SW480 (cell line): ENCODE measurements at regions not wholly inside any gene's neighbourhood (a gene's known extent, or its start where the extent isn't known, plus 50 kb on each side); places are given as distances from the start of the nearest gene placed in this dataset.

ENCODE experiments used
- DNase-seq: peaks from one replicate; pipeline ENCODE4 v3.0.0-alpha.2; 2016; ENCODE audit warnings: low spot score

GRCh38 chr4:151939670-151940069 is 178.9 kb upstream of the GATB start:
- no peak for DNase-seq

- no peak for DNase-seq
Observed at GRCh38 chr4:151935411-151935810, 174.6 kb upstream of the GATB start.

GRCh38 chr4:151934766-151935165 is 174.0 kb upstream of the GATB start:
- no peak for DNase-seq

GRCh38 chr4:151933122-151933827 is 172.5 kb upstream of the GATB start:
- no peak for DNase-seq

- no peak for DNase-seq
Observed at GRCh38 chr4:151931563-151931962, 170.8 kb upstream of the GATB start.

- DNase-seq, result no peak
Observed at GRCh38 chr4:151930372-151930771, 169.6 kb upstream of the GATB start.

- DNase-seq, result no peak
Observed at GRCh38 chr4:151928112-151928511, 167.3 kb upstream of the GATB start.

GRCh38 chr4:151922811-151923210 is 162.0 kb upstream of the GATB start:
- no peak for DNase-seq

- DNase-seq, result no peak
Observed at GRCh38 chr4:151922306-151922705, 161.5 kb upstream of the GATB start.

- no peak for DNase-seq
Observed at GRCh38 chr4:151921811-151922210, 161.0 kb upstream of the GATB start.

GRCh38 chr4:151921386-151921785 is 160.6 kb upstream of the GATB start:
- no peak for DNase-seq

GRCh38 chr4:151917145-151917734 is 156.4 kb upstream of the GATB start:
- no peak for DNase-seq

- no peak for DNase-seq
Observed at GRCh38 chr4:151912632-151913031, 151.8 kb upstream of the GATB start.

- DNase-seq, result no peak
Observed at GRCh38 chr4:151911970-151912369, 151.2 kb upstream of the GATB start.

GRCh38 chr4:151908734-151909497 is 148.1 kb upstream of the GATB start:
- no peak for DNase-seq

- DNase-seq, result no peak
Observed at GRCh38 chr4:151908201-151908600, 147.4 kb upstream of the GATB start.

GRCh38 chr4:151906438-151906837 is 145.6 kb upstream of the GATB start:
- no peak for DNase-seq

- DNase-seq, result no peak
Observed at GRCh38 chr4:151905197-151905596, 144.4 kb upstream of the GATB start.

GRCh38 chr4:151901631-151902030 is 140.8 kb upstream of the GATB start:
- no peak for DNase-seq

GRCh38 chr4:151896880-151897279 is 136.1 kb upstream of the GATB start:
- no peak for DNase-seq

GRCh38 chr4:151895671-151896070 is 134.9 kb upstream of the GATB start:
- no peak for DNase-seq

- DNase-seq, result no peak
Observed at GRCh38 chr4:151894246-151894645, 133.4 kb upstream of the GATB start.

GRCh38 chr4:151888367-151888866 is 127.6 kb upstream of the GATB start:
- no peak for DNase-seq
